HEK293 (cell line): ENCODE measurements at regions not wholly inside any gene's neighbourhood (a gene's known extent, or its start where the extent isn't known, plus 50 kb on each side); places are given as distances from the start of the nearest gene placed in this dataset.

Experiments
- CTCF ChIA-PET: fragments of 350-600 bp; formaldehyde crosslinking; extraction: SDS; loops from one replicate; lab custom pipeline; 2021; ENCODE audit warnings: antibody characterized with exemption; lab: Yijun Ruan, JAX
- POLR2A ChIA-PET: fragments of 300-600 bp; formaldehyde crosslinking; extraction: SDS; loops from one replicate; lab custom pipeline; 2020; ENCODE audit warnings: antibody characterized with exemption, inconsistent platforms; lab: Yijun Ruan, JAX
- H3K27ac ChIP-seq: fragments of 200-500 bp; sonication (Bioruptor generic); 2 replicates; pipeline ENCODE4 v1.5.1; 2014; ENCODE audit warnings: low read depth, low read length, control low read depth, inconsistent platforms; ENCODE audit errors: extremely low read depth
- H3K36me3 ChIP-seq, 2 experiments: fragments of 200-500 bp in 1 of 2; sonication (Bioruptor generic) in 1 of 2; 1 replicate in 1 of 2; 2 replicates in 1 of 2; pipeline ENCODE4 v1.5.1; 2014 to 2017; ENCODE audit warnings: inconsistent platforms in 2 of 2, low read length in 2 of 2; ENCODE audit not compliant: control insufficient read depth in 2 of 2, insufficient read depth in 1 of 2
- H3K4me1 ChIP-seq: fragments of 200-500 bp; sonication (Bioruptor generic); 2 replicates; pipeline ENCODE4 v1.5.1; 2014; ENCODE audit warnings: mild to moderate bottlenecking, low read length, inconsistent platforms; ENCODE audit not compliant: control insufficient read depth, insufficient read depth
- H3K4me3 ChIP-seq: 2 replicates; pipeline ENCODE4 v1.5.1; 2011; ENCODE audit warnings: low read depth, mild to moderate bottlenecking, control low read depth, low read length, moderate library complexity
- H3K9me3 ChIP-seq: fragments of 200-500 bp; sonication (Bioruptor generic); 2 replicates; pipeline ENCODE4 v1.5.1; 2014; ENCODE audit warnings: low read depth, low read length, inconsistent platforms; ENCODE audit not compliant: control insufficient read depth, insufficient read depth
- HOXA7 ChIP-seq: sonication (generic); formaldehyde crosslinking; IDR thresholded peaks from 2 replicates; pipeline ENCODE4 v1.8.1; 2022; ENCODE audit warnings: missing genetic modification reagents, borderline replicate concordance
- SETDB1 ChIP-seq: IDR thresholded peaks from one replicate; pipeline ENCODE4 v1.6.1; 2017; ENCODE audit warnings: mild to moderate bottlenecking, low read length, moderate library complexity, mixed read lengths; ENCODE audit not compliant: insufficient read length
- SP3 ChIP-seq: fragments of 450-650 bp; formaldehyde crosslinking; IDR thresholded peaks from 2 replicates; pipeline ENCODE4 v1.5.1; 2016; ENCODE audit warnings: missing biosample characterization, missing genetic modification characterization
- ZBTB1 ChIP-seq: fragments of 450-650 bp; formaldehyde crosslinking; IDR thresholded peaks from 2 replicates; pipeline ENCODE4 v1.5.1; 2016; ENCODE audit warnings: missing biosample characterization, missing genetic modification characterization
- ZNF114 ChIP-seq: fragments of 450-650 bp; formaldehyde crosslinking; IDR thresholded peaks from 2 replicates; pipeline ENCODE4 v1.5.0; 2017; ENCODE audit warnings: missing biosample characterization, missing genetic modification characterization
- ZNF239 ChIP-seq: fragments of 450-650 bp; formaldehyde crosslinking; IDR thresholded peaks from 2 replicates; pipeline ENCODE4 v1.5.1; 2016; ENCODE audit warnings: missing biosample characterization, missing genetic modification characterization
- ZNF324 ChIP-seq: fragments of 450-650 bp; formaldehyde crosslinking; IDR thresholded peaks from 2 replicates; pipeline ENCODE4 v1.5.1; 2016; ENCODE audit warnings: missing biosample characterization, missing genetic modification characterization
- ZNF335 ChIP-seq: fragments of 450-650 bp; formaldehyde crosslinking; conservative IDR thresholded peaks from 2 replicates; pipeline ENCODE4 v1.5.1; 2016; ENCODE audit warnings: missing biosample characterization, missing genetic modification characterization
- ZNF416 ChIP-seq: fragments of 450-650 bp; formaldehyde crosslinking; IDR thresholded peaks from 2 replicates; pipeline ENCODE4 v1.5.1; 2016; ENCODE audit warnings: missing biosample characterization, missing genetic modification characterization
- ZNF501 ChIP-seq: fragments of 450-650 bp; formaldehyde crosslinking; IDR thresholded peaks from 2 replicates; pipeline ENCODE4 v1.5.1; 2016; ENCODE audit warnings: missing biosample characterization, missing genetic modification characterization
- ZNF571 ChIP-seq: fragments of 450-650 bp; formaldehyde crosslinking; IDR thresholded peaks from 2 replicates; pipeline ENCODE4 v1.5.0; 2017; ENCODE audit warnings: missing biosample characterization, missing genetic modification characterization
- ZNF596 ChIP-seq: fragments of 450-650 bp; IDR thresholded peaks from 2 replicates; pipeline ENCODE4 v1.5.0; 2018; ENCODE audit warnings: missing biosample characterization, mild to moderate bottlenecking, missing genetic modification characterization, moderate library complexity
- ZNF610 ChIP-seq: fragments of 450-650 bp; formaldehyde crosslinking; IDR thresholded peaks from 2 replicates; pipeline ENCODE4 v1.5.1; 2016; ENCODE audit warnings: missing biosample characterization, missing genetic modification characterization, borderline replicate concordance
- ZNF626 ChIP-seq: fragments of 450-650 bp; sonication (Bioruptor Pico); formaldehyde crosslinking; IDR thresholded peaks from 2 replicates; pipeline ENCODE4 v1.5.1; 2018; ENCODE audit warnings: missing biosample characterization, missing genetic modification characterization, inconsistent platforms
- ZNF747 ChIP-seq: fragments of 450-650 bp; formaldehyde crosslinking; IDR thresholded peaks from 2 replicates; pipeline ENCODE4 v1.5.1; 2016; ENCODE audit warnings: missing biosample characterization, missing genetic modification characterization
- ZNF768 ChIP-seq: fragments of 450-650 bp; formaldehyde crosslinking; IDR thresholded peaks from 2 replicates; pipeline ENCODE4 v1.5.1; 2018; ENCODE audit warnings: missing biosample characterization, mild to moderate bottlenecking, missing genetic modification characterization
- ZNF785 ChIP-seq: fragments of 450-650 bp; formaldehyde crosslinking; IDR thresholded peaks from 2 replicates; pipeline ENCODE4 v1.5.1; 2016; ENCODE audit warnings: missing biosample characterization, missing genetic modification characterization
- ZXDB ChIP-seq: fragments of 450-650 bp; formaldehyde crosslinking; IDR thresholded peaks from 2 replicates; pipeline ENCODE4 v1.5.1; 2016; ENCODE audit warnings: missing biosample characterization, missing genetic modification characterization
- TF ChIP-seq, protein P1 (sequence below): fragments of 450-650 bp; formaldehyde crosslinking; IDR thresholded peaks from 2 replicates; pipeline ENCODE4 v1.5.1; 2017; ENCODE audit warnings: missing biosample characterization, missing genetic modification characterization
- TF ChIP-seq, protein P2 (sequence below): fragments of 450-650 bp; formaldehyde crosslinking; IDR thresholded peaks from 2 replicates; pipeline ENCODE4 v1.5.1; 2016; ENCODE audit warnings: missing biosample characterization, missing genetic modification characterization
- TF ChIP-seq, protein P3 (sequence below): fragments of 450-650 bp; formaldehyde crosslinking; IDR thresholded peaks from 2 replicates; pipeline ENCODE4 v1.5.1; 2016; ENCODE audit warnings: missing biosample characterization, missing genetic modification characterization
- TF ChIP-seq, protein P4 (sequence below): fragments of 450-650 bp; formaldehyde crosslinking; IDR thresholded peaks from 2 replicates; pipeline ENCODE4 v1.5.1; 2016; ENCODE audit warnings: missing biosample characterization, missing genetic modification characterization, low read depth

DNA sequence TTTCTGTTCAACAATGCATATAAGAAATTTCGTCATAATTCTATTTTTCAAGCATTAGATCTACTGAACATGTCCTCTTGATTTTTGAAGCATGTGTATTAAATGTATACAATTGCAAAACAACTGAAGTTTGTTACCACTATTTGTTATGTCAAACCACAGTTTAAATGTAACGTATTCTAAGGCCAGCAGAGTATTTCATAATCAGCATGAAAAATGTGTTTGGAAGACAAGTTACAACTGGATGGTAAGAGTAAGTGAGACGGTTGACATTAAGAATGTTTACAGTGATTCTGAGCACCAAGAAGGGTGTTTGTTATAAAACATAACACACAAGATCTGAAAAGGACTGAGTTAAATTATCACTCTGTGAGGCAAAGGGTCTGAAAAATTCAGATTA, 738.4 kb downstream of the PLOD2 start:
- ChIA-PET POLR2A (no interaction called here), CTCF (no interaction called here)

DNA sequence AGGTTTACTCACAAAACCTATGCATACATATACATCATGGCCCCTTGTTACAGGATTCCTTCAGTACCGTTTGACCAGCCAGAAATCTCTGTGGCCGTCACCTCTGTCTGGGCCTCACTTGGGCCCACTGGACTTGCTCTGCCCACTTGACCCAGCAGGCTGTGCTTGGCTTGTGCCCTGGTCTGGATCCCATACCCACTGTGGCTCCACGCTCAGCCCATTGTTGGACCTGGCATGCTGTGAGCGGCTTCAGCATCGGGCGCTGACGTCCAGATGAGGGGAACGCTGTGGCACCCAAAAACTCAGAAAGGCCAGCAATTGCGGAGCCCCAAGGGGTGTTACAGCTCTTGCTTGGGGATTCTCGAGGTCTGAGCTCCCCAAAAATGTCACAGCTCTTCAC, 733.6 kb downstream of the PLOD2 start:
- H3K4me3 ChIP-seq = no peak overlapping the region
- H3K27ac ChIP-seq = no peak overlapping the region
- TF ChIP-seq ZNF239 (tag by site-specific recombination) (no peak), ZNF114 (tag by site-specific recombination) (no peak), ZXDB (tag by site-specific recombination) (no peak), ZNF747 (tag by site-specific recombination) (no peak), ZNF571 (tag by site-specific recombination) (no peak), HOXA7 (CRISPR knock-in tag) (no peak), SP3 (tag by site-specific recombination) (no peak), ZNF324 (no peak), SETDB1 (no peak)
- TF ChIP-seq, protein P1, sequence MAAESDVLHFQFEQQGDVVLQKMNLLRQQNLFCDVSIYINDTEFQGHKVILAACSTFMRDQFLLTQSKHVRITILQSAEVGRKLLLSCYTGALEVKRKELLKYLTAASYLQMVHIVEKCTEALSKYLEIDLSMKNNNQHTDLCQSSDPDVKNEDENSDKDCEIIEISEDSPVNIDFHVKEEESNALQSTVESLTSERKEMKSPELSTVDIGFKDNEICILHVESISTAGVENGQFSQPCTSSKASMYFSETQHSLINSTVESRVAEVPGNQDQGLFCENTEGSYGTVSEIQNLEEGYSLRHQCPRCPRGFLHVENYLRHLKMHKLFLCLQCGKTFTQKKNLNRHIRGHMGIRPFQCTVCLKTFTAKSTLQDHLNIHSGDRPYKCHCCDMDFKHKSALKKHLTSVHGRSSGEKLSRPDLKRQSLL (tag by site-specific recombination) = no peak
- TF ChIP-seq, protein P2, sequence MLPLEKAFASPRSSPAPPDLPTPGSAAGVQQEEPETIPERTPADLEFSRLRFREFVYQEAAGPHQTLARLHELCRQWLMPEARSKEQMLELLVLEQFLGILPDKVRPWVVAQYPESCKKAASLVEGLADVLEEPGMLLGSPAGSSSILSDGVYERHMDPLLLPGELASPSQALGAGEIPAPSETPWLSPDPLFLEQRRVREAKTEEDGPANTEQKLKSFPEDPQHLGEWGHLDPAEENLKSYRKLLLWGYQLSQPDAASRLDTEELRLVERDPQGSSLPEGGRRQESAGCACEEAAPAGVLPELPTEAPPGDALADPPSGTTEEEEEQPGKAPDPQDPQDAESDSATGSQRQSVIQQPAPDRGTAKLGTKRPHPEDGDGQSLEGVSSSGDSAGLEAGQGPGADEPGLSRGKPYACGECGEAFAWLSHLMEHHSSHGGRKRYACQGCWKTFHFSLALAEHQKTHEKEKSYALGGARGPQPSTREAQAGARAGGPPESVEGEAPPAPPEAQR (tag by site-specific recombination) = no peak
- TF ChIP-seq, protein P3, sequence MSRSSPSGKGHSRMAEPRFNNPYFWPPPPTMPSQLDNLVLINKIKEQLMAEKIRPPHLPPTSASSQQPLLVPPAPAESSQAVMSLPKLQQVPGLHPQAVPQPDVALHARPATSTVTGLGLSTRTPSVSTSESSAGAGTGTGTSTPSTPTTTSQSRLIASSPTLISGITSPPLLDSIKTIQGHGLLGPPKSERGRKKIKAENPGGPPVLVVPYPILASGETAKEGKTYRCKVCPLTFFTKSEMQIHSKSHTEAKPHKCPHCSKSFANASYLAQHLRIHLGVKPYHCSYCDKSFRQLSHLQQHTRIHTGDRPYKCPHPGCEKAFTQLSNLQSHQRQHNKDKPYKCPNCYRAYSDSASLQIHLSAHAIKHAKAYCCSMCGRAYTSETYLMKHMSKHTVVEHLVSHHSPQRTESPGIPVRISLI (tag by site-specific recombination) = no peak
- TF ChIP-seq, all 188 proteins: peak for 0
- ChIA-PET CTCF (no interaction called here), POLR2A (no interaction called here)
- Histone ChIP-seq H3K9me3 (no peaks in the 10 kb centered on the region), H3K36me3 (no peaks in the 10 kb centered on the region), H3K4me1 (no peaks in the 10 kb centered on the region)

More for the DNA sequence above, 738.4 kb downstream of the PLOD2 start:
- no peak for TF ChIP-seq SP3 (tag by site-specific recombination)
- TF ChIP-seq ZNF335 (tag by site-specific recombination) = no peak
- no peak for TF ChIP-seq ZNF501 (tag by site-specific recombination)
- no peak for TF ChIP-seq ZNF626 (tag by site-specific recombination)
- TF ChIP-seq ZNF610 = no peak
- TF ChIP-seq ZNF416 (tag by site-specific recombination) = no peak
- TF ChIP-seq ZNF768 = no peak
- TF ChIP-seq ZNF785 = no peak
- no peak for TF ChIP-seq ZNF596 (tag by site-specific recombination)
- TF ChIP-seq, protein P4, sequence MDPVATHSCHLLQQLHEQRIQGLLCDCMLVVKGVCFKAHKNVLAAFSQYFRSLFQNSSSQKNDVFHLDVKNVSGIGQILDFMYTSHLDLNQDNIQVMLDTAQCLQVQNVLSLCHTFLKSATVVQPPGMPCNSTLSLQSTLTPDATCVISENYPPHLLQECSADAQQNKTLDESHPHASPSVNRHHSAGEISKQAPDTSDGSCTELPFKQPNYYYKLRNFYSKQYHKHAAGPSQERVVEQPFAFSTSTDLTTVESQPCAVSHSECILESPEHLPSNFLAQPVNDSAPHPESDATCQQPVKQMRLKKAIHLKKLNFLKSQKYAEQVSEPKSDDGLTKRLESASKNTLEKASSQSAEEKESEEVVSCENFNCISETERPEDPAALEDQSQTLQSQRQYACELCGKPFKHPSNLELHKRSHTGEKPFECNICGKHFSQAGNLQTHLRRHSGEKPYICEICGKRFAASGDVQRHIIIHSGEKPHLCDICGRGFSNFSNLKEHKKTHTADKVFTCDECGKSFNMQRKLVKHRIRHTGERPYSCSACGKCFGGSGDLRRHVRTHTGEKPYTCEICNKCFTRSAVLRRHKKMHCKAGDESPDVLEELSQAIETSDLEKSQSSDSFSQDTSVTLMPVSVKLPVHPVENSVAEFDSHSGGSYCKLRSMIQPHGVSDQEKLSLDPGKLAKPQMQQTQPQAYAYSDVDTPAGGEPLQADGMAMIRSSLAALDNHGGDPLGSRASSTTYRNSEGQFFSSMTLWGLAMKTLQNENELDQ (tag by site-specific recombination) = no peak
- TF ChIP-seq ZBTB1 (tag by site-specific recombination) = no peak
- Histone ChIP-seq H3K27ac (no peak overlapping the region), H3K36me3 (no peaks in the 10 kb centered on the region), H3K4me1 (no peaks in the 10 kb centered on the region), H3K9me3 (no peaks in the 10 kb centered on the region), H3K4me3 (no peak overlapping the region)
